Osteoblast (primary cell): ENCODE measurements at regions not wholly inside any gene's neighbourhood (a gene's known extent, or its start where the extent isn't known, plus 50 kb on each side); places are given as distances from the start of the nearest gene placed in this dataset.

Experiments used
- DNase-seq: peaks from one replicate; pipeline ENCODE4 v3.0.0; 2011; ENCODE audit warnings: low spot score, mixed read lengths; ENCODE audit not compliant: insufficient read length; ENCODE audit errors: missing footprints
- H2AFZ ChIP-seq: 2 replicates; pipeline ENCODE4 v1.6.0; 2011; ENCODE audit warnings: mild to moderate bottlenecking, low read length
- H3K27ac ChIP-seq: 2 replicates; pipeline ENCODE4 v1.5.1; 2011; ENCODE audit warnings: mild to moderate bottlenecking, low read depth, low read length, moderate library complexity
- H3K27me3 ChIP-seq: 2 replicates; pipeline ENCODE4 v1.6.0; 2012; ENCODE audit warnings: mild to moderate bottlenecking, control low read depth, inconsistent platforms, low read length, moderate library complexity; ENCODE audit not compliant: insufficient read depth
- H3K36me3 ChIP-seq: 2 replicates; pipeline ENCODE4 v1.5.1; 2011; ENCODE audit warnings: mild to moderate bottlenecking, low read length, control low read depth, moderate library complexity; ENCODE audit not compliant: insufficient read depth
- H3K4me1 ChIP-seq: 2 replicates; pipeline ENCODE4 v1.5.1; 2011; ENCODE audit warnings: mild to moderate bottlenecking, low read length, control low read depth, moderate library complexity; ENCODE audit not compliant: insufficient read depth
- H3K4me2 ChIP-seq: 2 replicates; pipeline ENCODE4 v1.6.0; 2011; ENCODE audit warnings: mild to moderate bottlenecking, low read length; ENCODE audit not compliant: insufficient read depth
- H3K4me3 ChIP-seq: fragments of 200-600 bp; sonication (generic); 3 replicates; pipeline ENCODE4 v1.5.1; 2012; ENCODE audit warnings: mild to moderate bottlenecking, low read length, inconsistent platforms; ENCODE audit not compliant: insufficient read depth
- H3K79me2 ChIP-seq: 2 replicates; pipeline ENCODE4 v1.6.0; 2012; ENCODE audit warnings: mild to moderate bottlenecking, low read length, control low read depth, inconsistent platforms; ENCODE audit not compliant: insufficient read depth
- H3K9me3 ChIP-seq: 2 replicates; pipeline ENCODE4 v1.5.1; 2011; ENCODE audit warnings: low read depth, low read length, control low read depth
- H4K20me1 ChIP-seq: 2 replicates; pipeline ENCODE4 v1.6.0; 2012; ENCODE audit warnings: mild to moderate bottlenecking, low read length, control low read depth; ENCODE audit not compliant: insufficient read depth
- CTCF ChIP-seq: IDR thresholded peaks from 2 replicates; pipeline ENCODE4 v1.5.1; 2011; ENCODE audit warnings: mild to moderate bottlenecking, low read depth, low read length, moderate library complexity; ENCODE audit errors: extremely low read depth

GRCh38 chr14:103259801-103260628 is 74.0 kb upstream of the EIF5 start:
- no peaks in the 10 kb centered on the region for H4K20me1 ChIP-seq
- H3K9me3 ChIP-seq, result no peaks in the 10 kb centered on the region
- DNase-seq, result peak; percentile 30
- peaks cover 6% of the 10 kb centered on the region for H3K4me1 ChIP-seq
- H3K4me3 ChIP-seq, result peak overlapping the region; percentile 88
- no peaks in the 10 kb centered on the region for H3K36me3 ChIP-seq
- peaks cover 11% of the 10 kb centered on the region for H3K27me3 ChIP-seq
- H2AFZ ChIP-seq, result peak overlapping the region; percentile 99
- no peak for TF ChIP-seq CTCF
- H3K79me2 ChIP-seq, result no peaks in the 10 kb centered on the region
- H3K4me2 ChIP-seq, result peak overlapping the region; percentile 97
- H3K27ac ChIP-seq, result peak overlapping the region; percentile 60

- DNase-seq, result peak; percentile 78
- H3K79me2 ChIP-seq, result no peaks in the 10 kb centered on the region
- peak overlapping the region; percentile 99 for H2AFZ ChIP-seq
- no peaks in the 10 kb centered on the region for H4K20me1 ChIP-seq
- peak overlapping the region; percentile 97 for H3K4me2 ChIP-seq
- peaks cover 11% of the 10 kb centered on the region for H3K27me3 ChIP-seq
- H3K4me1 ChIP-seq, result peaks cover 6% of the 10 kb centered on the region
- H3K36me3 ChIP-seq, result no peaks in the 10 kb centered on the region
- H3K27ac ChIP-seq, result peak overlapping the region; percentile 60
- H3K9me3 ChIP-seq, result no peaks in the 10 kb centered on the region
- H3K4me3 ChIP-seq, result peak overlapping the region; percentile 88
- no peak for TF ChIP-seq CTCF
Measured at GRCh38 chr14:103260629-103261124, 73.4 kb upstream of the EIF5 start.

- H2AFZ ChIP-seq, result no peak overlapping the region
- peaks cover 21% of the 10 kb centered on the region for H3K27me3 ChIP-seq
- no peaks in the 10 kb centered on the region for H3K36me3 ChIP-seq
- no peak for DNase-seq
- H4K20me1 ChIP-seq, result no peaks in the 10 kb centered on the region
- H3K79me2 ChIP-seq, result no peaks in the 10 kb centered on the region
- H3K4me2 ChIP-seq, result no peak overlapping the region
- no peaks in the 10 kb centered on the region for H3K4me1 ChIP-seq
- TF ChIP-seq CTCF, result no peak
- H3K9me3 ChIP-seq, result no peaks in the 10 kb centered on the region
- H3K27ac ChIP-seq, result no peak overlapping the region
- no peak overlapping the region for H3K4me3 ChIP-seq
Measured at GRCh38 chr14:103267226-103267910, 66.7 kb upstream of the EIF5 start.

GRCh38 chr14:103271189-103271588 is 62.8 kb upstream of the EIF5 start:
- H3K4me2 ChIP-seq, result no peak overlapping the region

More at GRCh38 chr14:103271189-103271588, 62.8 kb upstream of the EIF5 start:
- peaks cover 48% of the 10 kb centered on the region for H3K27me3 ChIP-seq
- no peaks in the 10 kb centered on the region for H3K9me3 ChIP-seq
- no peak overlapping the region for H3K27ac ChIP-seq
- H3K4me3 ChIP-seq, result no peak overlapping the region
- H3K4me1 ChIP-seq, result no peaks in the 10 kb centered on the region
- no peak for DNase-seq
- TF ChIP-seq CTCF, result no peak
- no peaks in the 10 kb centered on the region for H3K79me2 ChIP-seq
- no peaks in the 10 kb centered on the region for H4K20me1 ChIP-seq
- H2AFZ ChIP-seq, result no peak overlapping the region
- no peaks in the 10 kb centered on the region for H3K36me3 ChIP-seq
